ENCODE measurements at regions not wholly inside any gene's neighbourhood (a gene's known extent, or its start where the extent isn't known, plus 50 kb on each side); places are given as distances from the start of the nearest gene placed in this dataset.

DNA sequence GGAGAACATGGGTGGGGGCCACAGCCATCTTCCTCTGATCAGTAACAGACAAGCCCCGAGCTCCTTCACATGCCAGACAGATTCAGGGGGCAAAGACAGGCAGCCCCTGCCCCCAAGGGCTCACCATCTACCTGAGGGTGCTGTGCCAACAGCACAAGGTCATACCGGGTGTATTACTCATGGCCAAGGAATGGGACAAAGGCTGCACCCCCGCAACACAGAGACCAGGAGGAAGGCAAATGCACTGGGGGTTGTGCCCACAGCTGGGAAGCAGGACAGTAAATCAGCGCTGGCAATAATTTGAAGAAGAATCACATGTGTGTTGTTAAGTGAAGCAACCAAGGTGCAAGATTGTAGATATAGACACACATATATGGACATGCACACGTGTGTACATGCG, 137.1 kb downstream of the C16orf95 start:
- TF ChIP-seq EZH2 (IDR thresholded peaks at IDR 0.05; ENCODE audit: insufficient read depth, poor library complexity, severe bottlenecking), result no peak
- TF ChIP-seq EZH2phosphoT487 (IDR thresholded peaks at IDR 0.05; ENCODE audit: insufficient read depth, low read depth), result no peak

All from GM23248 (cell line).